Neuronal stem cell (in vitro differentiated cells): ENCODE measurements at regions not wholly inside any gene's neighbourhood (a gene's known extent, or its start where the extent isn't known, plus 50 kb on each side); places are given as distances from the start of the nearest gene placed in this dataset.

ENCODE experiments used
- DNase-seq: peaks from one replicate; pipeline ENCODE4 v3.0.0-alpha.2; 2013; ENCODE audit warnings: low spot score
- H2AFZ ChIP-seq: one replicate; pipeline ENCODE4 v1.6.1; 2013; ENCODE audit warnings: mild to moderate bottlenecking, low read length, inconsistent platforms
- H2AK5ac ChIP-seq: 2 replicates; pipeline ENCODE4 v1.6.1; 2013; ENCODE audit warnings: low read depth, mild to moderate bottlenecking, inconsistent platforms, low read length, moderate library complexity, mixed read lengths
- H2BK120ac ChIP-seq: 2 replicates; pipeline ENCODE4 v1.6.1; 2013; ENCODE audit warnings: low read depth, mild to moderate bottlenecking, inconsistent platforms, low read length, moderate library complexity, mixed read lengths
- H2BK12ac ChIP-seq: one replicate; pipeline ENCODE4 v1.6.1; 2013; ENCODE audit warnings: low read length, inconsistent platforms
- H2BK15ac ChIP-seq: 2 replicates; pipeline ENCODE4 v1.6.1; 2013; ENCODE audit warnings: mild to moderate bottlenecking, low read length, inconsistent platforms, mixed read lengths
- H2BK5ac ChIP-seq: one replicate; pipeline ENCODE4 v1.6.1; 2013; ENCODE audit warnings: inconsistent platforms, mild to moderate bottlenecking, low read length, moderate library complexity
- H3K14ac ChIP-seq: one replicate; pipeline ENCODE4 v1.6.1; 2013; ENCODE audit warnings: low read length, inconsistent platforms
- H3K18ac ChIP-seq: 2 replicates; pipeline ENCODE4 v1.6.1; 2013; ENCODE audit warnings: low read length, inconsistent platforms
- H3K23ac ChIP-seq: 2 replicates; pipeline ENCODE4 v1.6.1; 2013; ENCODE audit warnings: low read depth, mild to moderate bottlenecking, mixed read lengths, low read length, inconsistent platforms; ENCODE audit not compliant: poor library complexity
- H3K27ac ChIP-seq: replicated peaks from 3 replicates; pipeline ENCODE4 v1.5.1; 2013; ENCODE audit warnings: low read length, inconsistent platforms
- H3K27me3 ChIP-seq, 3 experiments: 2 replicates each; pipeline ENCODE4 v1.6.1; 2013; ENCODE audit warnings: low read length in 3 of 3, mild to moderate bottlenecking in 2 of 3, inconsistent platforms in 1 of 3, low read depth in 1 of 3, mixed read lengths in 1 of 3, moderate library complexity in 1 of 3; ENCODE audit not compliant: control insufficient read depth in 3 of 3, insufficient read depth in 3 of 3
- H3K36me3 ChIP-seq, 2 donors: replicated peaks in 1 of 2; 2 replicates each; pipeline ENCODE4 v1.6.1; 2013; ENCODE audit warnings: low read length in 2 of 2; ENCODE audit not compliant: control insufficient read depth in 2 of 2, insufficient read depth in 2 of 2
- H3K4ac ChIP-seq: 2 replicates; pipeline ENCODE4 v1.6.1; 2013; ENCODE audit warnings: inconsistent platforms, mild to moderate bottlenecking, low read length, moderate library complexity
- H3K4me1 ChIP-seq, 2 donors: 1 replicate in 1 of 2; 2 replicates in 1 of 2; pipeline ENCODE4 v1.6.1; 2013; ENCODE audit warnings: low read length in 2 of 2, low read depth in 1 of 2; ENCODE audit not compliant: control insufficient read depth in 2 of 2, insufficient read depth in 1 of 2
- H3K4me2 ChIP-seq: one replicate; pipeline ENCODE4 v1.6.1; 2013; ENCODE audit warnings: mild to moderate bottlenecking, low read length, inconsistent platforms; ENCODE audit not compliant: insufficient read depth, poor library complexity, severe bottlenecking
- H3K4me3 ChIP-seq, 2 donors: 2 replicates each; pipeline ENCODE4 v1.5.1; 2013; ENCODE audit warnings: low read length in 2 of 2, mild to moderate bottlenecking in 2 of 2, inconsistent platforms in 1 of 2, moderate library complexity in 1 of 2
- H3K79me1 ChIP-seq: one replicate; pipeline ENCODE4 v1.6.1; 2013; ENCODE audit warnings: low read depth, mild to moderate bottlenecking, inconsistent platforms, low read length, moderate library complexity
- H3K9ac ChIP-seq: one replicate; pipeline ENCODE4 v1.6.1; 2013; ENCODE audit warnings: mild to moderate bottlenecking, low read depth, low read length, inconsistent platforms; ENCODE audit not compliant: poor library complexity
- H3K9me3 ChIP-seq, 2 donors: replicated peaks in 1 of 2; 2 replicates each; pipeline versions ENCODE3 to v1.6.1; 2013; ENCODE audit warnings: low read length in 2 of 2, mild to moderate bottlenecking in 2 of 2, inconsistent platforms in 1 of 2, low read depth in 1 of 2, mixed read lengths in 1 of 2, moderate library complexity in 1 of 2; ENCODE audit not compliant: control insufficient read depth in 2 of 2, insufficient read depth in 1 of 2
- H4K8ac ChIP-seq: one replicate; pipeline ENCODE4 v1.6.1; 2013; ENCODE audit warnings: low read depth, mild to moderate bottlenecking, inconsistent platforms, low read length, moderate library complexity
- H4K91ac ChIP-seq: one replicate; pipeline ENCODE4 v1.6.1; 2013; ENCODE audit warnings: low read length, low read depth, mild to moderate bottlenecking, inconsistent platforms; ENCODE audit not compliant: poor library complexity
- WGBS, 2 donors: extraction: QIAGEN DNeasy Blood & Tissue Kit; methylation state at CpG; one replicate each; pipeline ENCODE4 v1.1.7; 2013; ENCODE audit warnings: missing lambda C conversion rate in 2 of 2, mixed read lengths in 1 of 2; ENCODE audit not compliant: insufficient read length in 2 of 2, insufficient replicate concordance in 1 of 2; ENCODE audit errors: extremely low coverage in 2 of 2; 5-methylcytosine and 5-hydroxymethylcytosine counted together

- Histone ChIP-seq H4K91ac (no peak overlapping the region), H3K9ac (no peak overlapping the region), H3K4me3 (no peak overlapping the region), H2BK15ac (no peak overlapping the region), H3K27me3 (peaks cover 0 to 40% (median 19%) of the 10 kb centered on the region in 3 experiments), H3K36me3 (no peaks in the 10 kb centered on the region), H4K8ac (no peak overlapping the region), H3K4ac (no peak overlapping the region), H3K27ac (no peak overlapping the region), H2BK12ac (no peak overlapping the region), H3K9me3 (no peaks in the 10 kb centered on the region), H3K14ac (no peak overlapping the region), H2BK5ac (no peak overlapping the region), H3K4me2 (no peak overlapping the region), H3K18ac (no peak overlapping the region), H3K4me1 (peaks cover 9 to 11% of the 10 kb centered on the region in 2 donors), H2BK120ac (no peak overlapping the region), H2AK5ac (no peak overlapping the region), H2AFZ (no peak overlapping the region), H3K23ac (no peak overlapping the region), H3K79me1 (no peaks in the 10 kb centered on the region)
- DNase-seq, result no peak
- WGBS, 2 donors, result no CpG with 5 or more reads among the region's 3 CpGs
Observed at GRCh38 chr5:73265641-73266040, 92.6 kb downstream of the TMEM174 start.

GRCh38 chr5:73264631-73265030 is 91.6 kb downstream of the TMEM174 start:
- no peaks in the 10 kb centered on the region for H3K79me1 ChIP-seq
- no peak overlapping the region for H2AK5ac ChIP-seq
- no peak overlapping the region for H3K18ac ChIP-seq
- H3K4me3 ChIP-seq, result no peak overlapping the region
- H3K4ac ChIP-seq, result no peak overlapping the region
- no peak overlapping the region for H3K14ac ChIP-seq
- no peak overlapping the region for H2BK12ac ChIP-seq
- H2BK15ac ChIP-seq, result no peak overlapping the region
- DNase-seq, result no peak
- no peak overlapping the region for H2BK5ac ChIP-seq
- H3K23ac ChIP-seq, result no peak overlapping the region
- H3K27me3 ChIP-seq, result peaks cover 0 to 34% (median 12%) of the 10 kb centered on the region in 3 experiments
- no peaks in the 10 kb centered on the region for H3K9me3 ChIP-seq
- no CpG with 5 or more reads among the region's 5 CpGs for WGBS, 2 donors
- H3K4me1 ChIP-seq, result peaks cover 9 to 11% of the 10 kb centered on the region in 2 donors
- H3K4me2 ChIP-seq, result no peak overlapping the region
- no peak overlapping the region for H3K27ac ChIP-seq
- H2BK120ac ChIP-seq, result no peak overlapping the region
- H4K91ac ChIP-seq, result no peak overlapping the region
- no peaks in the 10 kb centered on the region for H3K36me3 ChIP-seq
- H2AFZ ChIP-seq, result no peak overlapping the region
- no peak overlapping the region for H3K9ac ChIP-seq
- H4K8ac ChIP-seq, result no peak overlapping the region

- H2BK12ac ChIP-seq, result no peak overlapping the region
- no peak overlapping the region for H2BK120ac ChIP-seq
- no peak for DNase-seq
- no peak overlapping the region for H4K91ac ChIP-seq
- peaks cover 0 to 25% (median 5%) of the 10 kb centered on the region in 3 experiments for H3K27me3 ChIP-seq
- H4K8ac ChIP-seq, result no peak overlapping the region
- H3K9ac ChIP-seq, result no peak overlapping the region
- H2BK15ac ChIP-seq, result no peak overlapping the region
- peaks cover 9 to 11% of the 10 kb centered on the region in 2 donors for H3K4me1 ChIP-seq
- no peak overlapping the region for H2AK5ac ChIP-seq
- no peaks in the 10 kb centered on the region for H3K36me3 ChIP-seq
- H3K4me2 ChIP-seq, result no peak overlapping the region
- H2AFZ ChIP-seq, result no peak overlapping the region
- no peaks in the 10 kb centered on the region for H3K9me3 ChIP-seq
- H3K23ac ChIP-seq, result no peak overlapping the region
- no peak overlapping the region for H3K18ac ChIP-seq
- H3K4me3 ChIP-seq, result no peak overlapping the region
- H3K4ac ChIP-seq, result no peak overlapping the region
- H3K27ac ChIP-seq, result no peak overlapping the region
- H3K14ac ChIP-seq, result no peak overlapping the region
- H3K79me1 ChIP-seq, result no peaks in the 10 kb centered on the region
- no peak overlapping the region for H2BK5ac ChIP-seq
Observed at GRCh38 chr5:73263001-73263710, 90.2 kb downstream of the TMEM174 start.

GRCh38 chr5:73256862-73257261 is 83.9 kb downstream of the TMEM174 start:
- Histone ChIP-seq H3K4ac (no peak overlapping the region), H3K4me2 (no peak overlapping the region), H3K36me3 (no peaks in the 10 kb centered on the region), H2BK5ac (no peak overlapping the region), H3K23ac (no peak overlapping the region), H3K18ac (no peak overlapping the region), H2BK120ac (no peak overlapping the region), H2BK12ac (no peak overlapping the region), H3K27me3 (peaks cover 0 to 7% (median 0%) of the 10 kb centered on the region in 3 experiments), H2AFZ (no peak overlapping the region), H3K14ac (no peak overlapping the region), H2AK5ac (no peak overlapping the region), H3K4me1 (no peaks in the 10 kb centered on the region), H3K9me3 (peaks cover 0 to 3% of the 10 kb centered on the region in 2 donors), H3K79me1 (no peaks in the 10 kb centered on the region), H3K27ac (no peak overlapping the region), H3K4me3 (no peak overlapping the region), H2BK15ac (no peak overlapping the region), H3K9ac (no peak overlapping the region), H4K91ac (no peak overlapping the region), H4K8ac (no peak overlapping the region)
- no CpG with 5 or more reads among the region's 1 CpG for WGBS, 2 donors
- no peak for DNase-seq
